GM06990 (cell line): ENCODE measurements at regions not wholly inside any gene's neighbourhood (a gene's known extent, or its start where the extent isn't known, plus 50 kb on each side); places are given as distances from the start of the nearest gene placed in this dataset.

Source experiments
- DNase-seq: peaks from one replicate; pipeline ENCODE4 v3.0.0-alpha.2; 2011; ENCODE audit not compliant: insufficient read length; ENCODE audit errors: extremely low read depth
- H3K27me3 ChIP-seq: replicated peaks from 2 replicates; pipeline ENCODE4 v1.6.0; 2011; ENCODE audit warnings: low read length; ENCODE audit not compliant: control insufficient read depth, insufficient read depth
- H3K36me3 ChIP-seq: 2 replicates; pipeline ENCODE4 v1.5.1; 2011; ENCODE audit warnings: low read length; ENCODE audit not compliant: control insufficient read depth, insufficient read depth
- H3K4me3 ChIP-seq: replicated peaks from 2 replicates; pipeline ENCODE4 v1.5.1; 2011; ENCODE audit warnings: low read depth, mild to moderate bottlenecking, control low read depth, low read length
- TF ChIP-seq, protein P1 (sequence below): IDR thresholded peaks from 2 replicates; pipeline ENCODE4 v1.5.1; 2011; ENCODE audit warnings: low read length, control low read depth, mild to moderate bottlenecking, inconsistent platforms; ENCODE audit not compliant: insufficient read depth, poor library complexity, severe bottlenecking

DNA sequence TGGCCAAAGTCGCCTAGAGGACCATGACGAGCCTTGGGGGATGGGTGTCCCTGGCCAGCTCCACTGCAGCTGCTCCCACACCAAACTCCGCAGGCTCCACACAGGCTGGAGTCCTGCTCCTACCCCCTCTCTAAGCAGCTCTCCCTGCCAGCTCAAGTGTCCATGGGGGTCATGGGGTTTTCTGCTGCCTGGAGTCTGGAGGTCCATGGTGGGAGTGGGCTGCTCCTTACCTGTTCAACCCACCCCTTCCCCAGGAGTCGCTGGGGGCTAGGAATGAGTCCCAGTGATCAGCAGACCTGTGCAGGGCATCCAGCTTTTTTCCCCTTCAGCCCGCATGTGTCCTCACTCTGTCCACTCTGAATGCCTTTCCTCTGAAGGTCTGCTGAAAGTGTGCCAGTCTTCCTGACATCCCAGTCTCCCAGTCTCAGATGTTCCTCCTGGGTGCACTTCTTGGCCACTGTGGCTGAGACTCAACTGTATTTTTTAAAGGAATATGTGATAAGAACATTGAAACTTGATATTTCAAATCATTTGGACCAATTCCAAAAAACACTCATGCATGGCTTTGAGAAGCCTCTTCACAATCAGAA, 261.3 kb upstream of the ANKH start:
- Histone ChIP-seq H3K36me3 (no peaks in the 10 kb centered on the region), H3K4me3 (no peak overlapping the region), H3K27me3 (no peaks in the 10 kb centered on the region; the same call in 1 of the 2 replicates)
- DNase-seq: no peak
- TF ChIP-seq, protein P1, sequence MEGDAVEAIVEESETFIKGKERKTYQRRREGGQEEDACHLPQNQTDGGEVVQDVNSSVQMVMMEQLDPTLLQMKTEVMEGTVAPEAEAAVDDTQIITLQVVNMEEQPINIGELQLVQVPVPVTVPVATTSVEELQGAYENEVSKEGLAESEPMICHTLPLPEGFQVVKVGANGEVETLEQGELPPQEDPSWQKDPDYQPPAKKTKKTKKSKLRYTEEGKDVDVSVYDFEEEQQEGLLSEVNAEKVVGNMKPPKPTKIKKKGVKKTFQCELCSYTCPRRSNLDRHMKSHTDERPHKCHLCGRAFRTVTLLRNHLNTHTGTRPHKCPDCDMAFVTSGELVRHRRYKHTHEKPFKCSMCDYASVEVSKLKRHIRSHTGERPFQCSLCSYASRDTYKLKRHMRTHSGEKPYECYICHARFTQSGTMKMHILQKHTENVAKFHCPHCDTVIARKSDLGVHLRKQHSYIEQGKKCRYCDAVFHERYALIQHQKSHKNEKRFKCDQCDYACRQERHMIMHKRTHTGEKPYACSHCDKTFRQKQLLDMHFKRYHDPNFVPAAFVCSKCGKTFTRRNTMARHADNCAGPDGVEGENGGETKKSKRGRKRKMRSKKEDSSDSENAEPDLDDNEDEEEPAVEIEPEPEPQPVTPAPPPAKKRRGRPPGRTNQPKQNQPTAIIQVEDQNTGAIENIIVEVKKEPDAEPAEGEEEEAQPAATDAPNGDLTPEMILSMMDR: no peak

DNA sequence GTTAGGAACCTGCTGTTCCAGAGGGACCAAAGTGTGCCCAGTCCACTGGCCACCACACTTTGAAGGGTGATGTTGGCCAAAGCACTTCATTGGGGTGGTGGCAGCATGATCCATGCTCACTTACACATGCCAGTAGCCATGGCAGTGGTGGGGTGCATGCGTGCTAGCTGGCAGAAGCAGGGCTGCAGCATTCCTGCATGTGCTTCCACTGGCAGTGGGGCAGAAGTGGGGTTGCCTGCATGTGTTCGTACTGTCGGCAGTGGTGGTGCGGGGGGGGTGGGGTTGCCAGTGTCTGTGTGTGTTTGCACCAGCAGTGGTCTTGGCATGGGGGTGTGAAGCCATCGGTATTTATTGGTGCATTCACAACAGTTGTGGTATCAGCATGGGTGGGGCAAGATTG, 260.3 kb upstream of the ANKH start:
- H3K36me3 ChIP-seq: no peaks in the 10 kb centered on the region
- TF ChIP-seq, protein P1: no peak
- no peaks in the 10 kb centered on the region; the same call in 1 of the 2 replicates for H3K27me3 ChIP-seq
- H3K4me3 ChIP-seq: no peak overlapping the region
- no peak for DNase-seq

DNA sequence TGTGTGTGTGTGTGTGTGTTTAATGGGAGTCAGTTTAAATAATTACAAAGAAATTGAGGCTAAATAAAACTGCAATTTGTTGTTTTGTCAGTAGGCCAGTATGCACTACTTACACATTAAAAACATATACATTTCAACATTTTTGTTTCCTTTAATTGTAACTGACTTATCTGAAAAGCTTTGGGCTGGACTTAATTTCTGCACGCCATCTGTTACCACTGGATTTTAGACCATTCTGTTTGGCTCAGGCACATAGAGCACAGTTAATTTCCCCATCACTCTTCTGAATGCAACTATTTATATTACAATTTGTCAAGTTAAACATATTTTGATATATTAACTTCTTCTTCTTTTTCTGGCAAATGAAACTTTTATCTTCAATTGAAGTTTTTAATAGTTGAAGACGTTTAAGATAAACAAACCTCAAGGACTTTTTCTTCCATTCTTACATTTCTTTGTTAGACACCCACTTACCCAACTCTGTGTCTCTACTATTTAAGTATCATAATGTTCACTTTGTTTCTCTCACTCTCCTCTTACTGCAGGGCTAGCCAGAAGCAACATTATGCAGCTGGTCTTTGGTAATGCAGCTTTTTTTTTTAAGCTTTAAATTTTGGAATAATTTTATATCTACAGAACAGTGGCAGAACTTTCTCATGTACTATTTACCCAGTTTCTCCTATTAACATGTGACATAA, 253.4 kb upstream of the ANKH start:
- Histone ChIP-seq H3K36me3 (no peaks in the 10 kb centered on the region), H3K4me3 (no peak overlapping the region), H3K27me3 (no peaks in the 10 kb centered on the region)
- DNase-seq: no peak
- TF ChIP-seq, protein P1: no peak

DNA sequence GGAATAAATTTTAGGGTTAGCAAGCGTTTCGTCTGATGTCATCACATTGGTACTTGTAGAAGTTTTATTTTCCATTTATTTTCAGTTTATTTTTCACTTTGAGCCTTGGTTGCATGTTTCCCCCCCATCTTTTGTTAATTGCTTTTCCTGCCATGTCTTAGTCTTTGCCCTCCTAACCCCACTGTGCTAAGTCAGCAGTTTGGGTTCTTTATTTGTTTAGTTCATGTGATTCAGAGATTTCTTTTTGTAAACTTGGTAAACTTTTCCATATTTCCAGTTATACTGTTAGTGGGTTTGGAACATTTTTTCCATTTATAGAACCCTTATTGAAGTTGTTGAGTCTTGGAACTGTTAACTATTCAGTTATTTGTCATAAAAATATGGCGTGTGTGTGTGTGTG, 252.9 kb upstream of the ANKH start:
- Histone ChIP-seq H3K4me3 (no peak overlapping the region), H3K36me3 (no peaks in the 10 kb centered on the region), H3K27me3 (no peaks in the 10 kb centered on the region)
- TF ChIP-seq, protein P1: no peak
- DNase-seq: no peak

DNA sequence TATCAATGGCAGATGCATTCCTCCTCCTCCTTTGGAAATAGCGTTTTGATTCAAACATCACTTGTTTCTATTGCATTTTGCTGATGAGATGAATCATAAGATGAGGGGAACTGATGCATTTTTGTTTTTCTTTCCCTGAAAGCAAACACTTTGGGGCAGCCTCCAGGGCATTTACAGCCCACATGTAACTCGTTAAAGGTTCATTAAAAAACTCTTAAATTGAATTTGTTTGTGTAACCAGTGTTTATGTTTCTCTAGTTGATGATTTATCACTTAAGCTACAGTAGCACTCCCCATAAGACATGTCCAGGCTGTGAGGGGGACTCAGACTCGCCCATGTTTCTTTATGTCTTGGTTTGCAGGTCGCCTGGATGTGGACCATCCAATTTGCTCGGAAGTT, 246.1 kb upstream of the ANKH start:
- no peaks in the 10 kb centered on the region for H3K36me3 ChIP-seq
- no peak for DNase-seq
- H3K4me3 ChIP-seq: no peak overlapping the region
- TF ChIP-seq, protein P1: no peak
- H3K27me3 ChIP-seq: no peaks in the 10 kb centered on the region

DNA sequence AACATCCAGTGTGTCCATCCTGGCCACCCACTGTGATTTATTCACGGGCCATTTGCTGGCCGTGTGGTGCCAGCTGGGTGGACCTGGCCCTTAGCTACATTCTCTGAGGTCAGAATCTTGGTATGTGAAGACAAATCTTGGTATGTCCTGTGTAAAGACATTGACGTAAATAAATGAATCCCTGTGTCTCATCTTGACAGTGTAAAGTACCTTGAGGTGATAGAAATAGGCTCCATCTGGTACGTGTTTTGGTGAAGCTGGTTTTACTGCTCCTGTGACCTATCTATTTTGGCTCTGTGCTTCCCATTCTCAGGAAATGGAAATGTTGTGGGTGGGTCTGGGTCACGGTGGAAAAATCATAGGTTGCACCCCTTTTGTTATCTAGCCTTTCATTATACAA, 245.4 kb upstream of the ANKH start:
- Histone ChIP-seq H3K36me3 (no peaks in the 10 kb centered on the region), H3K27me3 (no peaks in the 10 kb centered on the region), H3K4me3 (no peak overlapping the region)
- TF ChIP-seq, protein P1: no peak
- no peak for DNase-seq
